ENCODE measurements at regions not wholly inside any gene's neighbourhood (a gene's known extent, or its start where the extent isn't known, plus 50 kb on each side); places are given as distances from the start of the nearest gene placed in this dataset.

DNA sequence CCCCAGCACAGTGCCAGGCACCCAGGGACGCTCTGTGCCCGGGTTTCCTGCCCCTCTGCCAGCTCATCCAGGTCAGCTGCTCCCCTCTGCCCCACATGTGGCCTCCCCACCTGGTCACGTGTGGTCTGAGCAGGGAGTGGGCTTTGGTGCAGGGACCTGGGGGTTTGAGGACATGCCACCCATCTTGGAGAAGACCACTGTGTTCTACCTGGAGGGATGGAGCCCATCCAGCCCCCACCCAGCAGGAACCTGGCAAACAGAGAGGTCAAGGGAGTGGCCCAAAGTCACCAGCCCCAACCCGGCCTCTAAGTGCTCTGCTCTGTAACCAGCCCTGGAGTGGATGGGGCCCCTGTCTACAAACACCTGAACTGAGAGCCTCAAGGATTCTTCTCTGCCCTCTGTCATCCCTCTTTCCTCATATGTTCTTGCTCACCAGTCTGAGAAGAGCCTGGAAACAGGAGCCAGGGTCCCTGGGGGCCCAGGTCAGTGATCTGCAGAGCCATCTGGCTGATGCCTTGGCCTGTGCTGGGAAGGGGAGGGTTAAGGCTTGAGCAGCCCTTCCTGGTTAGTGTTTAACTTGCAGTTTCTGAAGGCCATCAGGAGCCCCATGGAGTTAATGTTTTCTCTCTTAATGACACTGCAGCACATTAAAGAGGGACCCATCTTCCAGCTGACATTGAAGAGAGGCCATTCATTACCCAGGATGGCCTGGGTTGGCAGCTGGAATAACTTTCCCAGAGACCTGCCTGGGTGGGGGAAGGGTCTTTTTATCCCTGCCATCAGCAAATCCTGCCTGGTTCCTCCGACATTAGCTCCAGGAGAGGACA is 235.4 kb downstream of the PTPRU start:
- TF ChIP-seq EZH2 (IDR thresholded peaks at IDR 0.05; ENCODE audit: low read length), result no peak
- TF ChIP-seq, protein P1, sequence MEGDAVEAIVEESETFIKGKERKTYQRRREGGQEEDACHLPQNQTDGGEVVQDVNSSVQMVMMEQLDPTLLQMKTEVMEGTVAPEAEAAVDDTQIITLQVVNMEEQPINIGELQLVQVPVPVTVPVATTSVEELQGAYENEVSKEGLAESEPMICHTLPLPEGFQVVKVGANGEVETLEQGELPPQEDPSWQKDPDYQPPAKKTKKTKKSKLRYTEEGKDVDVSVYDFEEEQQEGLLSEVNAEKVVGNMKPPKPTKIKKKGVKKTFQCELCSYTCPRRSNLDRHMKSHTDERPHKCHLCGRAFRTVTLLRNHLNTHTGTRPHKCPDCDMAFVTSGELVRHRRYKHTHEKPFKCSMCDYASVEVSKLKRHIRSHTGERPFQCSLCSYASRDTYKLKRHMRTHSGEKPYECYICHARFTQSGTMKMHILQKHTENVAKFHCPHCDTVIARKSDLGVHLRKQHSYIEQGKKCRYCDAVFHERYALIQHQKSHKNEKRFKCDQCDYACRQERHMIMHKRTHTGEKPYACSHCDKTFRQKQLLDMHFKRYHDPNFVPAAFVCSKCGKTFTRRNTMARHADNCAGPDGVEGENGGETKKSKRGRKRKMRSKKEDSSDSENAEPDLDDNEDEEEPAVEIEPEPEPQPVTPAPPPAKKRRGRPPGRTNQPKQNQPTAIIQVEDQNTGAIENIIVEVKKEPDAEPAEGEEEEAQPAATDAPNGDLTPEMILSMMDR (optimal IDR thresholded peaks at IDR 0.05 in 1 of 3, IDR thresholded peaks at IDR 0.05 in 1 of 3, conservative IDR thresholded peaks at IDR 0.05 in 1 of 3; ENCODE audit: extremely low read depth in 1 of 3, insufficient read depth in 2 of 3, low read length in 3 of 3), result no peak
- Histone ChIP-seq H3K27me3 (ENCODE audit: control insufficient read depth, extremely low read depth, insufficient read depth, low read length) (peaks cover 16% of the 10 kb centered on the region), H3K9me3 (ENCODE audit: control insufficient read depth, low read depth, low read length) (no peaks in the 10 kb centered on the region), H3K4me2 (ENCODE audit: control insufficient read depth, extremely low read depth, insufficient read depth, low read depth, low read length) (no peak overlapping the region), H3K9me1 (ENCODE audit: control insufficient read depth, extremely low read depth, insufficient read depth, low read length) (no peaks in the 10 kb centered on the region), H3K4me1 (ENCODE audit: control insufficient read depth, extremely low read depth, insufficient read depth, low read length) (no peaks in the 10 kb centered on the region), H4K20me1 (ENCODE audit: control insufficient read depth, extremely low read depth, insufficient read depth, low read length) (no peaks in the 10 kb centered on the region), H3K4me3 (ENCODE audit: control insufficient read depth in 2 of 3, extremely low read depth in 1 of 3, insufficient read depth in 2 of 3, low read depth in 1 of 3, low read length in 3 of 3) (no peak overlapping the region), H3K79me2 (ENCODE audit: control insufficient read depth, insufficient read depth, low read length) (no peaks in the 10 kb centered on the region), H2AFZ (ENCODE audit: control insufficient read depth, low read length) (no peak overlapping the region), H3K36me3 (ENCODE audit: control insufficient read depth in 2 of 2, extremely low read depth in 1 of 2, insufficient read depth in 2 of 2, low read length in 2 of 2) (no peaks in the 10 kb centered on the region), H3K27ac (ENCODE audit: control insufficient read depth, insufficient read depth, low read length) (no peak overlapping the region), H3K9ac (ENCODE audit: control insufficient read depth, extremely low read depth, insufficient read depth, low read length) (no peak overlapping the region)
- no peak for DNase-seq (ENCODE audit: low read depth, low spot score)
- FAIRE-seq, result no peak
- dilution Hi-C loops (cut with MboI; ENCODE audit: extremely low pct_ligation_motif_present, low sequenced_read_pairs), result no loop called here

DNA sequence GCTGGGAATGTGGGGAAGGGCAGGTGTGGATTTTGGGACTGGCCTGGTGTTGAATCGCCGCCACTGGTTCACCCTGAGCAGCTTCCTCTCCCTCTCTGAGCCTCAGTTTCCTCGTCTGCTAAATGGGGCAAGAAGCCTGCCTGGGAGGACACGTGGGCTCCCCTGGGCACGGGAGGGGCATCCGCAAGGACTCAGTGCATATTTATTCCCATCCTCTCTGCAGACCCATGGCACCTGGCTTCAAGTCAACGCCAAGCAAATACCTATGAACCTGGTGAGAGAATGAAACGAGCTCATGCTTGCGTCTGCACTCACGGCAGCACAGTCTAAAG is 234.4 kb downstream of the PTPRU start:
- FAIRE-seq, result no peak
- dilution Hi-C loops (cut with MboI; ENCODE audit: extremely low pct_ligation_motif_present, low sequenced_read_pairs), result no loop called here

More for the DNA sequence above, 234.4 kb downstream of the PTPRU start:
- Histone ChIP-seq H4K20me1 (ENCODE audit: control insufficient read depth, extremely low read depth, insufficient read depth, low read length) (no peaks in the 10 kb centered on the region), H3K4me3 (ENCODE audit: control insufficient read depth in 2 of 3, extremely low read depth in 1 of 3, insufficient read depth in 2 of 3, low read depth in 1 of 3, low read length in 3 of 3) (no peak overlapping the region), H3K4me1 (ENCODE audit: control insufficient read depth, extremely low read depth, insufficient read depth, low read length) (no peaks in the 10 kb centered on the region), H2AFZ (ENCODE audit: control insufficient read depth, low read length) (no peak overlapping the region), H3K79me2 (ENCODE audit: control insufficient read depth, insufficient read depth, low read length) (no peaks in the 10 kb centered on the region), H3K27ac (ENCODE audit: control insufficient read depth, insufficient read depth, low read length) (no peak overlapping the region), H3K9me1 (ENCODE audit: control insufficient read depth, extremely low read depth, insufficient read depth, low read length) (no peaks in the 10 kb centered on the region), H3K36me3 (ENCODE audit: control insufficient read depth in 2 of 2, extremely low read depth in 1 of 2, insufficient read depth in 2 of 2, low read length in 2 of 2) (no peaks in the 10 kb centered on the region), H3K27me3 (ENCODE audit: control insufficient read depth, extremely low read depth, insufficient read depth, low read length) (peaks cover 16% of the 10 kb centered on the region), H3K4me2 (ENCODE audit: control insufficient read depth, extremely low read depth, insufficient read depth, low read depth, low read length) (no peak overlapping the region), H3K9ac (ENCODE audit: control insufficient read depth, extremely low read depth, insufficient read depth, low read length) (no peak overlapping the region), H3K9me3 (ENCODE audit: control insufficient read depth, low read depth, low read length) (no peaks in the 10 kb centered on the region)
- TF ChIP-seq EZH2 (IDR thresholded peaks at IDR 0.05; ENCODE audit: low read length), result no peak
- TF ChIP-seq, protein P1 (optimal IDR thresholded peaks at IDR 0.05 in 1 of 3, IDR thresholded peaks at IDR 0.05 in 1 of 3, conservative IDR thresholded peaks at IDR 0.05 in 1 of 3; ENCODE audit: extremely low read depth in 1 of 3, insufficient read depth in 2 of 3, low read length in 3 of 3), result no peak
- DNase-seq (ENCODE audit: low read depth, low spot score), result no peak

All from keratinocyte (primary cell).